GM21825 (cell line): ENCODE measurements at regions not wholly inside any gene's neighbourhood (a gene's known extent, or its start where the extent isn't known, plus 50 kb on each side); places are given as distances from the start of the nearest gene placed in this dataset.

Source experiments
- ATAC-seq: cut with Tn5 transposase; IDR thresholded peaks from one replicate; pipeline ENCODE4 v1.9.1; 2021; ENCODE audit warnings: mild to moderate bottlenecking, moderate library complexity; ENCODE audit not compliant: unreplicated experiment

GRCh38 chr2:175478096-175478768, 296.7 kb upstream of the ATP5MC3 start:
- no peak for ATAC-seq

GRCh38 chr2:175476948-175477347, 295.4 kb upstream of the ATP5MC3 start:
- no peak for ATAC-seq

DNA sequence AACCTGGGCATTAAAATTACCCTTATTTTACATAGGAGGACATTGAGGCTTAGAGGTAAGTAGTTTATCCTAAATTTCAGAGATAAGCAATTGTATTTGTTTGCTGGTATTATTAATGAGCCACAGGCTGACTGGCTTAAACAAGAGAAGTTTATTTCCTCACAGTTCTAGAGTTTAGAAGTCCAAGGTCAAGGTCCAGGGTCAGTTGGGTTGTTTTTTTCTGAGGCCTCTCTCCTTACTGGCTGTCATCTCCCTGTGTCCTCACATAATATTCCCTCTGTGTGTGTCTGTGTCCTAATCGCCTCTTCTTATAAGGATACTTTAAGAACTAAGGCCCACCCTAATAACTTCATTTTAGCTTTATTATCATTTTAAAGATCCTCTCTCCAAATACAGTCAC, 294.9 kb upstream of the ATP5MC3 start:
- ATAC-seq: no peak

DNA sequence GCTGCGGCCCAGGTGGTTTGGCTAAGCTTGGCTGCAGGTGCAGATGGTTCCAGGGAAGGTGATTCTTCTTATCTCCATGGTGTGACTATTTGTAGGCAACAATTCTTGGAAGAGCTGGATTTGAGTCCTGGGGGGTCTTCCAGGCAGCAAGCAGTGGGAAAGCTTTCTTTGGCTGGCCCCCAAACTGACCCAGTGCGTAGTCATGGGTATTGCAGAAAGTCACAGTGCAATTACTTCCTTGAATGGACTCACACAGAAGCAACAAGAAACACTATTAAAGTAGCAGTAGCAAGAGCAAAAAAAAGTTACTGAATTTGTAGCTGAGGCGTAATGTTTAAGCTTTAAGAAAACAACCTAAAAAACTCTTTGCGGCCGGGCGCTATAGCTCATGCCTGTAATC, 293.6 kb upstream of the ATP5MC3 start:
- ATAC-seq: no peak

DNA sequence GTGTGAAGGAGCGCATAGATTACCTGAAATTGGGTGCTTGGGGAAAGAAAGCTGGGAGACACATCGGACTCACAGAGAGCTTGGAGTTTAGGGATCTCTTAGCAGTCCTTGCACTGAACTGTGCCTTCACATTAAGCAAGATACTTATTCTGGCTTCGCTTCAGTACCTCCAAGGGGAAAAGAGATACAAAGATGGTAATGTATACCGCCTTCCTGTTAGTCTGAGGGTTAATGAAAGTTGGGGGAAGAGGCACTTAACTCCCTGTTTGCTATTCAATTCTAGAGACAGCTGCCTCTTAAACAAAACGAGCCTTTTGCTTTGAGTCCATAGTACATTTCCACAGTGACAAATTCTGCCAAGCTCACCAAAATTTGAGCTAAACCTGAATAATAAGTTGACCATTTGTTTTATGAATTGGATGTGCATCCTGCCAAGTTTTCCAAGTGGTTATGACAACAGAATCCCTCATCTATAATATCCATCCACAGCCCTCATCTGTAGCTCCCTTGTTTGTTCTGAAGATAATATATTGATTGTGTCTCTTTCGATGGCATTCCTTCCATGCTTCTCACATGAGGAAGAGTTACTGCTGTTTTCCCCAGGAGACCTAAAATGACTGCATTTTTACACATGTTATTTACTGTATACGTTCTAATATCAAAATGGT, 287.1 kb upstream of the ATP5MC3 start:
- ATAC-seq: no peak

DNA sequence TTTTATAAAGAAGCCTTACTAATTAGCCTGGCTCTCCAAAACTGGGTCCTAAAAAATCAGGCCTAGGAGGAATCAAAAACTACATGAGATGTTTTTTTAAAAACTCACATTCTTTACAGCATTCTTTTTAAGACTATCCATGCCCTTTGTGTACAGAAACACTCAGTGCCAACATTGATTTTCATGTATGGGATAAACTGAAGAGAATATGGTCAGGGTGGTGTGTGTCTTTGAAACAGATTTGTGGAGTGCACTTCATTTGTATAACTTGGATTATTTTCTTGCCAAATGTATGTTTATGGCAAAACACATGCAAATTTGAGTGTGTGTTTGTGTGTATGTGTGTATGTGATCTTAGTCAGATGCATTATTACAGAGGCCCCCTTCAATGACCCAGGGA, 283.6 kb upstream of the ATP5MC3 start:
- no peak for ATAC-seq

- no peak for ATAC-seq
Measured at GRCh38 chr2:175464311-175464670, 282.8 kb upstream of the ATP5MC3 start.

- no peak for ATAC-seq
Measured at GRCh38 chr2:175463589-175464310, 282.2 kb upstream of the ATP5MC3 start.

DNA sequence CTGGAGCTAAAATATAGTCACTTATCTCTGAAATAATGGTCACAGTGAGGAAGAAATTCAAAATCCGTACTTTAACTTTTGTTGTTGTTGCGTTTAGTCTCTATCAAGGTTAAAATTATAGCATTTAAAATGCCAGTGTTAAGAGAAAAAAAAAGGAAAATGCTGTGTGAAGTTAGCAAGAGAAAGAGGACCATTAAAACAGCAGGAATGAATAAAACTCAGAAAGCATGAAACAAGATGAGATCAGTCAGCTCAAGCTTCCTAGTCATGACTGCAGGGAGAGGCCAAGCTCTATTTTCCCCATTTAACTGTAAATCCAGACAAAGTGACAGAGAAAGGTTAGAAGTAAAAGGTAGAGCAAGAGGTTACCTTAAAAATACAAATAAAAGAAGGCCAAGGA, 281.7 kb upstream of the ATP5MC3 start:
- ATAC-seq: no peak

DNA sequence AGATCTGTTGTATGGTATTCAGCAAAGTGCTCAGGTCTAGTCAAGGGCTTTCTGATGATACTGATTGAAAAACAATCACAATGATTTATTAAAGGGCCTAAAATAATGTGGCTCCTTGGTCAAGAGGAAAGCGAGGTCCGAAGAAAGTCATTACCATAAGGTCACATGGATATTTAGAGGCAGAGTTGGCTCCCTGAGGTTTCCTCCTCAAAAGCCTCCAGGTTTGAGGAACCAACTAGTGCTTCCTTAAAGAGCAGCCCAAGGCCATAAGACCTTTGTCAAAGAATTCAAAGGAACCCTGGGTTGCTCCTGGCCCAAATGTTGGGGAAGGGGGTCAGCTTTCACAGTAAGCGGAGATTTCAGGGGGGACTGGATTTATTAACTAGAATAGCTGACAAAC, 280.7 kb upstream of the ATP5MC3 start:
- ATAC-seq: no peak

- no peak for ATAC-seq
Measured at GRCh38 chr2:175461839-175462238, 280.3 kb upstream of the ATP5MC3 start.

DNA sequence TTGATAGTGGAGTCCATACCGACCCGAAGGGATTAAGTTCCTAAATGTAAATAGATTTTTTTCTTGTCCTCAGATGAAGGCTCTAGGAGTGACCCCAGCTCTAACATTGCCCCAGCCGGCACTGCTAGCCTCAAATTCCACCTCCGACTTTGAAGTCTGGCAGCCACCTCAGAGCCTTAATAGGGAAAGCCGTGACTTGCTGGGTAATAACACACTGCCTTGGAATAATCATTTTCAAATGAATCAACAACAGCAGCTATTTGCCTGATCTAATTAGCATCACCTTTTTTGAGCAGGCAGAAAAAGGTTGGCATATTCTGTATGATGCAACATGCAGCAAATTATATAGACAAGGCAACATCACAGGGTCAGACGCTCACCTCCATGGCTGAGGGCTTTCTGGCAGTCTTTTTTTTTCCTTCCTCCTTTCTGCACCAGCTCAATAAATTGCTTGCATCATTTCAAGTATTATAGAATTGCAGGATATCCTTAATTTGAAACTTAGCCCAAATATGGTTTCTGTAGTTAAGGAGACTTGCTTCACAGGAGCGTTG, 276.5 kb upstream of the ATP5MC3 start:
- ATAC-seq: no peak

- ATAC-seq: no peak
Measured at GRCh38 chr2:175454953-175455389, 273.5 kb upstream of the ATP5MC3 start.

- ATAC-seq: no peak
Measured at GRCh38 chr2:175450029-175450760, 268.7 kb upstream of the ATP5MC3 start.

- ATAC-seq: no peak
Measured at GRCh38 chr2:175449616-175450015, 268.1 kb upstream of the ATP5MC3 start.

DNA sequence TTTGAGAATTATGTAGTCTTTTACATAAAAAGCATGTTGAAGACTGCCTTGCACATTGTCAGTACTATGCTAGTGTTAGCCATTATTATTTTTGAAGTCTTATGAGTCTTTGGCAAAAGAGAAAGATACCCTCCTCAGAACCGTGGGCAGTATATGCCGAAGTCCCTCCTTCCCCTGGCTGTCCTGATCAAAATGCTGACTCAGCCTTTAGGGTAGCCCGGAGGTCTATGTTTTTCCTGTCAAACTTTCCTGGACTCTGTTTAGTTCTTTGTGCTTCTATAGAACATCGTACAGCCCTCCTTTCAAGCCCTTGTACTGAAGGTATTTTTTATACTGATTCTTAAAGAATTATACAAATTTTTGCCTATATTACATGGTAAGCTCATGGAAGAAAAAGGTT, 264.7 kb upstream of the ATP5MC3 start:
- no peak for ATAC-seq

DNA sequence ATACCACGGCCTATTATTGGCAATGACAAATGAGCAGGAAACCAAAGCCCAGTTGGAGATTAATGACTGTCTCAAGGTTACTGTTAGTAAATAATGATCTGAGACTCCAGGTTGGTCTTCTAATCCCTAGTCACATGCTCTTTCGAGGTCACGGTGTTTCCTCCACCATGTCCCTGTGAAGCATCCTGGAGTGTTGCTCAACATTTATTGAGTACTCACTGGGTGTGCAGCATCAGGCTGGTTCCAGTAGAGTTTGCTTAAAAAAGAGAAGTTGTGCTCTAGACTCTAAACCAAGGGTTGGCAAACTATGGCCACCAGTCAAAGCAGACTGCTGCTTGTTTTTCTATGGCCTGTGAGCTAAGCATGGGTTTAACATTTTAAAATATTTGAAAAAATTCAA, 263.8 kb upstream of the ATP5MC3 start:
- ATAC-seq: no peak

DNA sequence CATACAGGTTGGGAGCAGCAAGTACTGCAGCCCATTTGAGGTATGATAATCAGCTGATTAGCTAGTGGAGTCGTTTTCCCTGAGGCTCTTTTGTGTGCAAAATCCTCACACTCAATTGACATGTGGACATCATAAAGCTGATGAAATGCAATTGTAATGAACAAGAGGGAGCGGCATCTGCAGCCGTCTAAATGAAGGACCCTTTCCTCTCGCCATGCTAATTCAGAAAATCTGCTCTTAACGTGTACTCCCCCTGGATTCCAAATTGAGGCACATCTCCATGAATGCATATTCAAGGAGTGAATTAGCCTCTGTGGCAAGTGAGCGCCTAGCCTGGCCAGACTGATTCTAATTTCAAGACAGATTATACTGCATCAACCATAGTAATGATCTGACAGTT, 260.9 kb upstream of the ATP5MC3 start:
- ATAC-seq: no peak

DNA sequence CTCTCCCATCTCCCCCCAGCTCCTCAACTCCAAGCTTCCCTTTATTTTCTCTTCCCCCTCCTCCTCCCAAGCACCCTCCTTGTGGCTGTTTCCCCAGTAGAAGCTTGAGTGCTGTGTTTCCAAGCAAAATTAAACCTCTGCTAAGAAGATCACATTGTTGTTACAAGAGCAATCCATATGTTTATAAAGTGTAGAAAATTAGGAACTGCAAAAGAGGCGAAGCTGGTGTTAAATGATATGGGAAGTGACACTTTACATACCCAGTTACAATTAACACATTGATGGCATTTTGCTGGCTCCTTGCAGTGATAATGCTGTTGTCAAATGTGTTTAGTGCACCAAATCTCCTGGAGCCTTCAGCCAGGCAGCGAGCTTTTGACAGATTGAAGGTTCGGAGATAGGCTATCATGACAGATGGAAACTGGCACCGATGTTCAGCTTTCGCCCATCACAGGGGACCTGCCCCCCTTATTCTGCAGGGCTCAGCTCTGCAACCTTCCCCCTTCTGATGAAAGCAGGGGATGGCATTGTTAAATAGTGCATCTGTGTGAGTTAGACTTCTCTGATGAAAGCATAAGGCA, 259.8 kb upstream of the ATP5MC3 start:
- no peak for ATAC-seq

GRCh38 chr2:175439416-175439815, 257.9 kb upstream of the ATP5MC3 start:
- no peak for ATAC-seq

DNA sequence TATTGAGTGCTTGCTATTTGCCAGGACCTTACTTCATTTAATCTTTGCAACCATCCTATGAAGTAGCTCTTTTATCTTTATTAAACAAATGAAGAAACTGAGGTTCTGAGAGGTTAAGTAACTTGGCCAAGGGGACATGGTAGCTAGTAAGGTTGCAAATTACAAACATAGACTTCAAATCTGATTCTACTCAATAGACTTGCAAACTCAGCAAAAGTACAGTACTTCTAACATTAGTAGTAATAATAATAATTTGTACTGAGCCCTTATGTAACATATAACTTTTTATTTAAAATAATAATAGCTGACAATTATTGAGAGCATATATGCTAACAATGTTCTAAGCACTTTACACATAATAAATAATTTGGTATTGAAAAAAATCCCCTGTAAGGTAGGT, 255.7 kb upstream of the ATP5MC3 start:
- no peak for ATAC-seq
